HFFc6 (cell line): ENCODE measurements at regions not wholly inside any gene's neighbourhood (a gene's known extent, or its start where the extent isn't known, plus 50 kb on each side); places are given as distances from the start of the nearest gene placed in this dataset.

ENCODE experiments used
- DNase-seq: peaks from one replicate; pipeline ENCODE4 v3.0.0-alpha.2; 2018
- H3K27ac Mint-ChIP-seq: 2 replicates; pipeline ENCODE4 v1.8.0; 2020; ENCODE audit warnings: mild to moderate bottlenecking, mixed read lengths
- H3K27me3 Mint-ChIP-seq: 2 replicates; pipeline ENCODE4 v1.8.0; 2021; ENCODE audit warnings: mild to moderate bottlenecking, moderate library complexity, mixed read lengths; ENCODE audit not compliant: insufficient read depth
- H3K36me3 Mint-ChIP-seq: 2 replicates; pipeline ENCODE4 v1.8.0; 2021; ENCODE audit warnings: low read depth, mixed read lengths
- H3K4me1 Mint-ChIP-seq: 2 replicates; pipeline ENCODE4 v1.8.0; 2020; ENCODE audit warnings: low read depth, mixed read lengths
- H3K4me3 Mint-ChIP-seq: 2 replicates; pipeline ENCODE4 v1.8.0; 2020; ENCODE audit warnings: mild to moderate bottlenecking, moderate library complexity, mixed read lengths
- H3K9me3 Mint-ChIP-seq: 2 replicates; pipeline ENCODE4 v1.8.0; 2020; ENCODE audit warnings: mild to moderate bottlenecking, mixed read lengths
- CTCF ChIP-seq: fragments of 200-600 bp; sonication (generic); IDR thresholded peaks from 2 replicates; pipeline ENCODE4 v1.5.0; 2021; ENCODE audit warnings: antibody characterized with exemption, mild to moderate bottlenecking

- no peak for DNase-seq
- Mint-ChIP-seq H3K4me1 (no peaks in the 10 kb centered on the region), H3K4me3 (no peak overlapping the region), H3K27ac (no peak overlapping the region), H3K27me3 (no peaks in the 10 kb centered on the region), H3K36me3 (0 out of 2 replicates have a peak, but pooled peaks cover 4% of the 10 kb centered on the region), H3K9me3 (peaks cover 20% of the 10 kb centered on the region)
- TF ChIP-seq CTCF: no peak
Observed at GRCh38 chr10:80861882-80862281, 324.2 kb downstream of the SH2D4B start.

DNA sequence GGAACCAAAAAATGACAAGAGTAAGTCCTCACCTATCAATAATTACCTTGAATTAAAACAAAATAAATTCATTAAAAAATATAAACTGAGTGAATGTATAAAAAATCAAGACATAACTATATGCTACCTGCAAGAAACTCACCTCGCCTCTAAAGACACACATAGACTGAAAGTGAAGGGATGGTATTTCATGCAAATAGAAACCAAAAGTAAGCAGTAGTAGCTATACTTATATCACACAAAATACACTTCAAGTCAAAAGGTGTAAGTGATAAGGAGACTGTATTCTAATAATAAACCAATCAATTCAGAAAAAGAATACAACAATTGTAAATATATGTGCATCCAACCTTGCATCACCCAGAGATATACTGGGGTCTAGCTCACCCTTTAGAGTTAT is 332.6 kb downstream of the SH2D4B start:
- Mint-ChIP-seq H3K4me1 (no peaks in the 10 kb centered on the region), H3K9me3 (peaks cover 33% of the 10 kb centered on the region), H3K27me3 (peaks cover 1% of the 10 kb centered on the region; the same call in 1 of the 2 replicates), H3K4me3 (no peak overlapping the region), H3K36me3 (no peaks in the 10 kb centered on the region), H3K27ac (no peak overlapping the region)
- no peak for TF ChIP-seq CTCF
- no peak for DNase-seq

DNA sequence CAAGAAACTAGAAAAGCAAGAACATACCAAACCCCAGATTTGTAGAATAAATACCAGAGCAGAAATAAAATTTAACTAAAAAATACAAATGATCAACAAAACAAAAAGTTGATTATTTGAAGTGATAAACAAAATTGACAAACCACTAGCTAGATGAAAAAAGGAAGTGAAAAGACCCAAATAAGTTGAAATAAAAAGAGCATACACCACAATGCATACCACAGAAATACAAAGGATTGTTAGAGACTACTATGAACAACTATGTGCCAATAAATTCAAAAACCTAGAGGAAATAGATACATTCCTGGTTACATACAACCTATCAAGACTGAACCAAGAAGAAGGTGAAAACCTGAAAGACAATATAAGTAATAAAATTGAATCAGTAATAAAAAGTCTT is 333.4 kb downstream of the SH2D4B start:
- DNase-seq: no peak
- Mint-ChIP-seq H3K27ac (no peak overlapping the region), H3K9me3 (peaks cover 33% of the 10 kb centered on the region), H3K4me3 (no peak overlapping the region), H3K4me1 (no peaks in the 10 kb centered on the region), H3K36me3 (no peaks in the 10 kb centered on the region), H3K27me3 (peaks cover 1% of the 10 kb centered on the region; the same call in 1 of the 2 replicates)
- no peak for TF ChIP-seq CTCF

GRCh38 chr10:80878330-80878729 is 340.6 kb downstream of the SH2D4B start:
- H3K4me1 Mint-ChIP-seq: no peaks in the 10 kb centered on the region
- no peak for DNase-seq
- H3K9me3 Mint-ChIP-seq: peaks cover 38% of the 10 kb centered on the region
- no peaks in the 10 kb centered on the region for H3K27me3 Mint-ChIP-seq
- H3K27ac Mint-ChIP-seq: no peak overlapping the region
- H3K4me3 Mint-ChIP-seq: no peak overlapping the region
- H3K36me3 Mint-ChIP-seq: no peaks in the 10 kb centered on the region
- TF ChIP-seq CTCF: no peak

DNA sequence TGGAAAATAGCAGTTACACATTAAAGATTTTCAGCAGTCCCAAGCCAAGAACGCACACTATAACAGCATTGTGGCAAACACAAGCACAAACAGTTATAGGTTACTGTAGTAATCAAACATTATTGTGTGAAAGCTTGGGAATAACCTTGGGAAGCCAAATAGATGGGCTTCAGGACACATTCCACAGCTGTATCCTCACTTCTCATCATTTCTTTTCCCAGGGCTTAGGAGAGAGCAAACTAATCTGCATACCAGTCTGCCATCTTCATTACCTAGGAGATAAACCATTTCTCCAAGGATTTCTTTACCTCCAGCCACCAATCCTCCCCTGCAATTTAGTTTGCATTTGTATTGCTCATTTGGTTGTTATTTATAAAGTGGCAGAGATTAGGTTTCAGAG is 352.4 kb downstream of the SH2D4B start:
- Mint-ChIP-seq H3K36me3 (no peaks in the 10 kb centered on the region), H3K4me1 (no peaks in the 10 kb centered on the region), H3K27ac (no peak overlapping the region), H3K4me3 (no peak overlapping the region), H3K9me3 (peaks cover 13% of the 10 kb centered on the region), H3K27me3 (no peaks in the 10 kb centered on the region)
- no peak for DNase-seq
- no peak for TF ChIP-seq CTCF

DNA sequence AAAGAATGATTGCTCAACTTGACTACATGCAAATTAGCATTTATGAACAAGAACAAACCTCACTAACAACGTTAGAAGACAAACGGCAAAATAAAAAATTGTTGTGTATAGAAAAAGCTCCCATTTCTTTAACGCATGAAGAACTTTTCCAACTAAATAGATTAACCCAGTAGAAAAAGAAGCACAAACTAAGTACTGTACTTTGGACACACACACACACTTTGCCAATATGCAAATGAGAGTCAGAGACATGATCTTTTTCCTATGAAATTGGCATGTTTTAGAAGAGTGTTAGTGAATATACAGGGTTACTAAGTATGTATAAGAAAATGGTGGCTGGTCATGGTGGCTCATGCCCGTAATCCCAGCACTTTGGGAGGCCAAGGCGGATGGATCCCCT is 355.6 kb downstream of the SH2D4B start:
- no peak for DNase-seq
- Mint-ChIP-seq H3K27me3 (no peaks in the 10 kb centered on the region), H3K36me3 (no peaks in the 10 kb centered on the region), H3K4me1 (no peaks in the 10 kb centered on the region), H3K27ac (no peak overlapping the region), H3K9me3 (peaks cover 12% of the 10 kb centered on the region), H3K4me3 (no peak overlapping the region)
- no peak for TF ChIP-seq CTCF
